PFSK-1 (cell line): ENCODE measurements at regions not wholly inside any gene's neighbourhood (a gene's known extent, or its start where the extent isn't known, plus 50 kb on each side); places are given as distances from the start of the nearest gene placed in this dataset.

Source experiments
- FOXP2 ChIP-seq: optimal IDR thresholded peaks from 2 replicates; pipeline ENCODE3; 2011; ENCODE audit warnings: borderline replicate concordance, control low read depth, inconsistent platforms; ENCODE audit not compliant: insufficient read depth; ENCODE audit errors: extremely low read length, extremely low read depth
- POLR2AphosphoS5 ChIP-seq: IDR thresholded peaks from 2 replicates; pipeline ENCODE4 v1.6.1; 2012; ENCODE audit warnings: low read depth, mild to moderate bottlenecking, control low read depth, low read length, moderate library complexity
- REST ChIP-seq, 2 experiments: IDR thresholded peaks; 2 replicates each; pipeline versions ENCODE4 v1.6.1 to v1.8.0; 2011 to 2012; ENCODE audit warnings: low read depth in 2 of 2, low read length in 2 of 2, control low read depth in 1 of 2, inconsistent platforms in 1 of 2, mild to moderate bottlenecking in 1 of 2, moderate library complexity in 1 of 2; ENCODE audit not compliant: insufficient read depth in 1 of 2
- SIN3A ChIP-seq: IDR thresholded peaks from 2 replicates; pipeline ENCODE4 v1.6.1; 2012; ENCODE audit warnings: mild to moderate bottlenecking, low read length, moderate library complexity, borderline replicate concordance; ENCODE audit not compliant: insufficient read depth
- TAF1 ChIP-seq: IDR thresholded peaks from 2 replicates; pipeline ENCODE4 v1.6.1; 2012; ENCODE audit warnings: low read length, control low read depth, borderline replicate concordance; ENCODE audit not compliant: insufficient read depth

GRCh38 chr7:25478925-25479324 lies 250.6 kb upstream of the NPVF start:
- TF ChIP-seq POLR2AphosphoS5 (no peak), REST (IDR thresholded peaks at IDR 0.05; ENCODE audit: insufficient read depth in 1 of 2, low read depth in 2 of 2, low read length in 2 of 2) (no peak), FOXP2 (no peak), SIN3A (no peak), TAF1 (no peak)

- TF ChIP-seq REST (IDR thresholded peaks at IDR 0.05; ENCODE audit: insufficient read depth in 1 of 2, low read depth in 2 of 2, low read length in 2 of 2) = no peak
- TF ChIP-seq TAF1 = no peak
- no peak for TF ChIP-seq FOXP2
- TF ChIP-seq SIN3A = no peak
- TF ChIP-seq POLR2AphosphoS5 = no peak
Observed at GRCh38 chr7:25481891-25482290, 253.6 kb upstream of the NPVF start.

- TF ChIP-seq TAF1 (no peak), POLR2AphosphoS5 (no peak), SIN3A (no peak), FOXP2 (no peak), REST (IDR thresholded peaks at IDR 0.05; ENCODE audit: insufficient read depth in 1 of 2, low read depth in 2 of 2, low read length in 2 of 2) (no peak)
Observed at GRCh38 chr7:25482631-25483030, 254.3 kb upstream of the NPVF start.

GRCh38 chr7:25485026-25485425 lies 256.7 kb upstream of the NPVF start:
- TF ChIP-seq POLR2AphosphoS5 = no peak

GRCh38 chr7:25486656-25487055 lies 258.4 kb upstream of the NPVF start:
- no peak for TF ChIP-seq TAF1
- TF ChIP-seq SIN3A = no peak
- no peak for TF ChIP-seq FOXP2
- no peak for TF ChIP-seq POLR2AphosphoS5
- TF ChIP-seq REST (IDR thresholded peaks at IDR 0.05; ENCODE audit: insufficient read depth in 1 of 2, low read depth in 2 of 2, low read length in 2 of 2) = no peak
